ENCODE measurements at regions not wholly inside any gene's neighbourhood (a gene's known extent, or its start where the extent isn't known, plus 50 kb on each side); places are given as distances from the start of the nearest gene placed in this dataset.
"Not testable (repeated sequence)": the region's sequence is repeated elsewhere in the genome, so short reads cannot be mapped to it uniquely, and the experiment has no call there.

GRCh38 chrX:115408771-115409400, 119.4 kb downstream of the LUZP4 start:
- no peak for DNase-seq

- no peak for DNase-seq
Measured at GRCh38 chrX:115409551-115409950, 120.0 kb downstream of the LUZP4 start.

GRCh38 chrX:115410731-115411428, 121.4 kb downstream of the LUZP4 start:
- DNase-seq, result no peak

- DNase-seq, result no peak
Measured at GRCh38 chrX:115413246-115413878, 123.8 kb downstream of the LUZP4 start.

- no peak for DNase-seq
Measured at GRCh38 chrX:115419069-115419468, 129.6 kb downstream of the LUZP4 start.

- no peak for DNase-seq
Measured at GRCh38 chrX:115423086-115423485, 133.6 kb downstream of the LUZP4 start.

- no peak for DNase-seq
Measured at GRCh38 chrX:115425359-115425758, 135.6 kb upstream of the PLS3 start.

- DNase-seq, result no peak
Measured at GRCh38 chrX:115427861-115428410, 133.0 kb upstream of the PLS3 start.

GRCh38 chrX:115434834-115435233, 126.1 kb upstream of the PLS3 start:
- not testable (repeated sequence) for DNase-seq

GRCh38 chrX:115437841-115438595, 123.0 kb upstream of the PLS3 start:
- DNase-seq, result no peak

GRCh38 chrX:115448146-115448545, 112.8 kb upstream of the PLS3 start:
- no peak for DNase-seq

GRCh38 chrX:115449742-115450141, 111.2 kb upstream of the PLS3 start:
- no peak for DNase-seq

- DNase-seq, result no peak
Measured at GRCh38 chrX:115452251-115452650, 108.7 kb upstream of the PLS3 start.

- no peak for DNase-seq
Measured at GRCh38 chrX:115459883-115460880, 100.8 kb upstream of the PLS3 start.

- DNase-seq, result no peak
Measured at GRCh38 chrX:115462406-115462805, 98.6 kb upstream of the PLS3 start.

- no peak for DNase-seq
Measured at GRCh38 chrX:115467961-115468360, 93.0 kb upstream of the PLS3 start.

GRCh38 chrX:115472131-115472530, 88.8 kb upstream of the PLS3 start:
- DNase-seq, result no peak

GRCh38 chrX:115486510-115486909, 74.5 kb upstream of the PLS3 start:
- no peak for DNase-seq

GRCh38 chrX:115487608-115488007, 73.4 kb upstream of the PLS3 start:
- no peak for DNase-seq

GRCh38 chrX:115490814-115491213, 70.2 kb upstream of the PLS3 start:
- DNase-seq, result no peak

- no peak for DNase-seq
Measured at GRCh38 chrX:115491766-115492165, 69.2 kb upstream of the PLS3 start.

GRCh38 chrX:115493015-115493414, 68.0 kb upstream of the PLS3 start:
- DNase-seq, result no peak
